Ascending aorta (tissue), 2 donors: ENCODE measurements at regions not wholly inside any gene's neighbourhood (a gene's known extent, or its start where the extent isn't known, plus 50 kb on each side); places are given as distances from the start of the nearest gene placed in this dataset.

Experiments
- DNase-seq, 2 donors: peaks; one replicate each; pipeline ENCODE4 v3.0.0-alpha.2; 2019; ENCODE audit warnings: low spot score in 2 of 2
- H3K27ac ChIP-seq, 2 donors: fragments of 200-600 bp; sonication (generic); one replicate each; pipeline ENCODE4 v1.5.1; 2016 to 2017; ENCODE audit warnings: mild to moderate bottlenecking in 1 of 2
- H3K27me3 ChIP-seq: fragments of 200-600 bp; sonication (generic); one replicate; pipeline ENCODE4 v1.5.1; 2017
- H3K36me3 ChIP-seq, 2 donors: fragments of 200-600 bp; sonication (generic); one replicate each; pipeline ENCODE4 v1.5.1; 2016
- H3K4me1 ChIP-seq, 2 donors: fragments of 200-600 bp; sonication (generic); one replicate each; pipeline ENCODE4 v1.5.1; 2016 to 2017; ENCODE audit warnings: mild to moderate bottlenecking in 1 of 2
- H3K4me3 ChIP-seq, 2 donors: fragments of 200-600 bp; sonication (generic); one replicate each; pipeline ENCODE4 v1.5.1; 2016 to 2017; ENCODE audit warnings: mild to moderate bottlenecking in 1 of 2
- H3K9me3 ChIP-seq, 2 donors: fragments of 200-600 bp; sonication (generic); one replicate each; pipeline ENCODE4 v1.5.1; 2016
- CTCF ChIP-seq, 3 experiments: fragments of 200-600 bp in 2 of 3; fragments of 450-650 bp in 1 of 3; sonication (generic) in 2 of 3; IDR thresholded peaks; one replicate each; pipeline ENCODE4 v1.5.1; 2016 to 2019; ENCODE audit warnings: antibody characterized with exemption in 3 of 3, mild to moderate bottlenecking in 1 of 3, moderate library complexity in 1 of 3
- intact Hi-C: fragments of 100-400 bp; cut with DNase I; formaldehyde crosslinking; loops from one replicate; pipeline ENCODE4 v1.15.1; 2023

- no peaks in the 10 kb centered on the region for H3K36me3 ChIP-seq
- intact Hi-C loops, result no loop called here
- H3K9me3 ChIP-seq, result no peaks in the 10 kb centered on the region
- no peak for TF ChIP-seq CTCF (IDR thresholded peaks at IDR 0.05)
- H3K4me3 ChIP-seq, result no peak overlapping the region
- no peaks in the 10 kb centered on the region for H3K4me1 ChIP-seq
- H3K27ac ChIP-seq, result no peak overlapping the region
- DNase-seq, result no peak
- no peaks in the 10 kb centered on the region for H3K27me3 ChIP-seq
Observed at GRCh38 chr12:92639017-92639416, 63.8 kb upstream of the PLEKHG7 start.

GRCh38 chr12:92634730-92635129, 68.1 kb upstream of the PLEKHG7 start:
- Histone ChIP-seq H3K4me1 (no peaks in the 10 kb centered on the region), H3K9me3 (no peaks in the 10 kb centered on the region), H3K27me3 (no peaks in the 10 kb centered on the region), H3K27ac (no peak overlapping the region), H3K4me3 (no peak overlapping the region), H3K36me3 (no peaks in the 10 kb centered on the region)
- intact Hi-C loops, result no loop called here
- TF ChIP-seq CTCF (IDR thresholded peaks at IDR 0.05), result no peak
- no peak for DNase-seq

GRCh38 chr12:92634202-92634601, 68.6 kb upstream of the PLEKHG7 start:
- no peaks in the 10 kb centered on the region for H3K4me1 ChIP-seq
- H3K36me3 ChIP-seq, result no peaks in the 10 kb centered on the region
- no peak for DNase-seq
- no peaks in the 10 kb centered on the region for H3K9me3 ChIP-seq
- H3K4me3 ChIP-seq, result no peak overlapping the region
- intact Hi-C loops, result no loop called here
- H3K27me3 ChIP-seq, result no peaks in the 10 kb centered on the region
- no peak overlapping the region for H3K27ac ChIP-seq
- TF ChIP-seq CTCF (IDR thresholded peaks at IDR 0.05), result no peak

- no peaks in the 10 kb centered on the region for H3K36me3 ChIP-seq
- intact Hi-C loops, result no loop called here
- H3K27ac ChIP-seq, result no peak overlapping the region
- H3K9me3 ChIP-seq, result no peaks in the 10 kb centered on the region
- DNase-seq, result no peak
- H3K4me1 ChIP-seq, result no peaks in the 10 kb centered on the region
- no peaks in the 10 kb centered on the region for H3K27me3 ChIP-seq
- no peak for TF ChIP-seq CTCF (IDR thresholded peaks at IDR 0.05)
- H3K4me3 ChIP-seq, result no peak overlapping the region
Observed at GRCh38 chr12:92630968-92631367, 71.8 kb upstream of the PLEKHG7 start.

GRCh38 chr12:92629349-92630065, 73.3 kb upstream of the PLEKHG7 start:
- Histone ChIP-seq H3K36me3 (no peaks in the 10 kb centered on the region), H3K9me3 (no peaks in the 10 kb centered on the region), H3K27ac (no peak overlapping the region), H3K4me1 (no peaks in the 10 kb centered on the region), H3K4me3 (no peak overlapping the region), H3K27me3 (no peaks in the 10 kb centered on the region)
- no peak for DNase-seq
- TF ChIP-seq CTCF (IDR thresholded peaks at IDR 0.05), result no peak
- intact Hi-C loops, result no loop called here

GRCh38 chr12:92628476-92628875, 74.3 kb upstream of the PLEKHG7 start:
- TF ChIP-seq CTCF (IDR thresholded peaks at IDR 0.05), result no peak
- intact Hi-C loops, result no loop called here
- H3K36me3 ChIP-seq, result no peaks in the 10 kb centered on the region
- H3K27me3 ChIP-seq, result no peaks in the 10 kb centered on the region
- no peak overlapping the region for H3K27ac ChIP-seq
- no peak for DNase-seq
- no peak overlapping the region for H3K4me3 ChIP-seq
- H3K4me1 ChIP-seq, result no peaks in the 10 kb centered on the region
- H3K9me3 ChIP-seq, result no peaks in the 10 kb centered on the region
